Activated CD4-positive, CD25-positive, alpha-beta regulatory T cell treated with anti-CD3 and anti-CD28 coated beads, Interleukin-2, amount 50 U/mL, for 16 hours (primary cell): ENCODE measurements at regions not wholly inside any gene's neighbourhood (a gene's known extent, or its start where the extent isn't known, plus 50 kb on each side); places are given as distances from the start of the nearest gene placed in this dataset.

Experiments used
- DNase-seq: peaks from one replicate; pipeline ENCODE4 v3.0.0-alpha.2; 2020; ENCODE audit warnings: low read depth, low spot score

DNA sequence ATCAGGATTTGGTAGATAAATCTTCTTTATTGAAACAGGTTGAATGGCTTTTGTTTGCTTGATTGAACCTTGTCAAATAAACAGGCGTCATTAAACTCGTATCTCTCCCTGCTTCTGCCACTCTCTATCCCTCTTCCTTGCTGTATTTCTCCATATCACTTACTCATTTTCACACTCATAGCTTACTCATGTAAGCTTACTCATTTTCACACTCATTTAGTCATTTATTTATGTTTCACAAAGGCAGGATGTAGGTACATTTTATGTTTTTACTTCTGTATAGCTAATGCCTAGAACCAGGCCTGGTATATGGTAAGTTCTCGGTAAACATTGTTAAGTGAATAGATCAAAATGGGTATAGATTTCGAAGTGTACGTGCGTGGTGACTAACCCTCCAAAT lies 450.0 kb downstream of the PMP22 start:
- DNase-seq: no peak

DNA sequence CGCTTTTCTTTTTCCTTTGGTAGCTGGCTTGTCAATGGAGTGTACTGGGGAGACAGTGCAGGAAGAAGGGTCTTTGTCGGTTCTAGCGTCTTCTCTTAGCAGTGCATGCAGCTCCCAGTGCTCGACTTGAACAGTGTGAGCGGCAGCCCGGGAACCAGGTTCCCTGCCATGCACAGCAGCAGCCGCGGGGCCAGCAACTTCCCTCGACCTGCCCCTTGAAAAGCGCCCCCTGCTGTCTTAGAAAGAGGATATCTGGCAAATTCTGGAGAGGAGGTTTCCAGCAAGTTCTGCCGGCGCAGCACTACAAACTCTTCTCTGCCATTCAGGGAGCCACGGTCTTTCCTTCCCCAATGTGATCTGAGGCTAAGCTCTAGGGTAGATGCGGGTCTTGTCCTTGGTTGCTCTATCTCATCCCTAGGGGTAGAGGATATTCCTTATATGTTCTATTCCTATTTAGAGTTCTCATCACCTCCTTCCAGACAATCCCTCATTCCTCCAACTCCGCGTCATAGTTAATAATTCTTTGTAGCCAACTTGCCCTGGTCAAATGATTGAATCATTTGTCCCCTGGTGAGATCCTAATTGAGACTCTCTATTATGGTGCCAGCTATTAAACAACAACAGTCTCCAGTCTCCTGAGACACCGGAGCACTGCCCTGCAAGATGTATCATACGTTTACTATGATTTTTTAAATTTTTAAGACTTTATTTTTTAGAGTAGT lies 451.3 kb downstream of the PMP22 start:
- DNase-seq: no peak

DNA sequence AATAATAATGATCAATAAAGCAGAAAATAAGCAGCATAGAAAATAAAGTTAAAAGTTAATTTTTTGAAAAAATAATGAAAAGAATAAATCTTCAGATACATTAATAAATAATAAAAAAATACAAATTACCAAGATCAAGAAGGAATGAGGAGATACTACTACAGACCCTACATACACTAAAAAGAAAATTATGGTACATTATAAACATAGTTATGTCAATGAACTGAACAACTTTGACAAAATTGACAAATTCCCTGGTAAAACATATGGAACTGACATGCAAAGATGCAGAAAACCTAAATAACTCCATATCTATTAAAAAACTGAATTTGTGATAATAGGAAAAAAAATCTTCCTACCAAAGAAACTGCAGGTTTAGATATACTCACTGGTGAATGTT lies 456.7 kb downstream of the PMP22 start:
- DNase-seq: no peak

DNA sequence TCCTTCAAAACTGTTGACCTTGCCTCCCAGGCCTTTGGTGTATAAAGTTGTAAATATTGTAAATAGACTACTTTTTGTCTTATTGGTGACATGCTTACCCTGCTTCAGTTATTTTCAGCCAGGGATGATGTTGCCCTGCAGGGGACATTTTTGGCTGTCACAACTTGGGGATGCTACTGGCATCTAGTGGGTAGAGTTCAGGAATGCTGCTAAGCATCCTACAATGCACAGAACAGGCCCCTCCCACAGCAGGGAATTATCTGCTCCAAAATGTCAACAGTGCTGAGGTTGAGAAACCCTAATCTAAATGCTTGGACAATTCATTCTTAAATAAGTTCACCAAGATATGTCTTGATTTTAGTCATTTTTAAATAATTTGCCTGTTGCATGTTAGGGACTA lies 459.8 kb downstream of the PMP22 start:
- no peak for DNase-seq

DNA sequence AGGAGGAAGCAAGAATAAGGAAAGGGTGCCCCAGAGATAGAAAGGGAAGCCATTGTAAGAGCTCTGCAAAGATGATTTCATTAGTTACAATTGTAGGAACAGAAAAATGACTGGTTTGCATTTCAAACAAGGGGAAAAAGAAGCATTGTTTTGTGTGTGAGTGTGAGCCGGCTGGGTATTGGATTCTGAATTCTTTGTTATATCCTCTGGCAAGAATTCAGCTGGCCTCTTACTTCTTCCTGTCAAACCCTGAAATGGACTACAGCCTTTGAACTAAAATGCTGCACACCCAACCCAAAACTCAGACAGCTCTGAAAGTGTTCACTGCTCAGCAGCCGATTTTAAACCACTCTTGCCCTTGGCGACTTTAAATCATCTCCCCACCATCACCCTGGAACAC lies 461.3 kb downstream of the PMP22 start:
- no peak for DNase-seq

DNA sequence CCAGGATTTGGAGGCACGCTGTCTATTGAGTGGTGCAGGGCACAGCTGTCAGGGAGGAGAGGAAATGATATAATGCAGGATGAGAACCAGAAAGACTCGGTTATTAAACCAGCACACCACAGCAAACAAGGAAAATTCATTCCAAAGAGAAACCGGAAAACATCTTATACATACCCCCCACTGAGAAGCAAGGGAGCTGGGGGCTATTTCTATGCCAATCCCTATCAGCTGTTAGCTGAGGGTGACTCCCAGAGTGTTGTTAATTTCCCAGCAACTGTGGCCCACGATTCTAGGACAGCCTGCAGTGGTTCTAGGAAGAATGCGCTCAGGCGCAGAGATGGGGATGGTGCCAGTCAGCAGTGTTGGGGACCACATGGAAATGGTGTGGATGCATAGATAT lies 467.3 kb downstream of the PMP22 start:
- DNase-seq: no peak

DNA sequence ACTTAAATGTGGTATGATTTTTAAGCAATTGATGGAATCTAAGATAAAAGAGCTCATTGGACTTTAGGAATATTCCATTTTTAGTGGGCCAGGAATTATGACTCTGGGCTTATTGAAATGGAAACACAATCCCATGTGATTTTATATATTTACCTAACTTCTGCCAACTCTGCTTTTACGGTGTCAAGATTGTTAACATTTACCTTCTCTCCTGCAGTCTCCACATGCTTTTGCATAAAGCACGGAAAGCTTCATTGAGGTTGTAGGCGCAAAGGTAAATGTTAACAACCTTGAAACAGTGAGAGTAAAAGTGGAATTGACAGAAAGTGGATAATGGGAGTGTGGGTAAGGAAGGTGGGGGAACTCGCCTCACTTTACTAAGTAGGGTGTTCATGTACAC lies 468.1 kb downstream of the PMP22 start:
- no peak for DNase-seq

DNA sequence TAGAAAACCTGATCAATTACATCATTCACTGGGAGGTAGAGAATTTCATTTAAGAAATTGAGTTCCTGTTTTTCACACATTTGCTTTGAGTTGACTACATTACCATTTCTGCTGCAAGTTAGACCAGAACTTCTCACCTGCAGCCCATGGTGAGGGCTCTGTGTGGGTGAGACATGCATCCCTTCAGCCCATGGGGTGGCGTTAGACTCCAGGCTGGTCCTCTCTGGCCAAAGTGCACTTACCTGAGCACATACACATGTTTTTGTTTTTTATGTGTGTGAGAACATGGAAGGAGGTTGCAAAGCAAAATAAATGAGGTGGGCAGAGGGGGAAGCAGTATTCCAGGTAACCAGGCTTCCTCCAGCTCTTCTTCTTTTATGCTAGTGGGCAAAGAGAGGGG lies 470.2 kb downstream of the PMP22 start:
- no peak for DNase-seq

DNA sequence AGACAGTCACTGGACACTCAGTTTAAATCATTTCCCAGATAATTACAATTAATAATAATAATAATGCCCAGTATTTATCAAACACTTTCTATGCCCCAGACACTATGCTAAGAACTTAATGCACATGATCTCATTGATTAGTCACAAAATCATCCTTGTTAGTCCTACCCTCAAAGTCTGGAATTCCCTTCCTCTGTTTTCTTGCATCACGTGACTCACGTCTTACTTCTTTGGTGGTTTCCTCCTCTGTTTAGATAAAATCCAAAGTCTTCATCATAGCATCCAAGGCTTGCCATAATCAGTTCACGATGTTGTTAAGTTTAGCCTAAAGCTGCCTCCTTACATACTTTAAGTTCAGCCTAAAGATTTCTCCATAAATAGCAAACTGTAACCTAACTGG lies 471.9 kb downstream of the PMP22 start:
- DNase-seq: no peak

DNA sequence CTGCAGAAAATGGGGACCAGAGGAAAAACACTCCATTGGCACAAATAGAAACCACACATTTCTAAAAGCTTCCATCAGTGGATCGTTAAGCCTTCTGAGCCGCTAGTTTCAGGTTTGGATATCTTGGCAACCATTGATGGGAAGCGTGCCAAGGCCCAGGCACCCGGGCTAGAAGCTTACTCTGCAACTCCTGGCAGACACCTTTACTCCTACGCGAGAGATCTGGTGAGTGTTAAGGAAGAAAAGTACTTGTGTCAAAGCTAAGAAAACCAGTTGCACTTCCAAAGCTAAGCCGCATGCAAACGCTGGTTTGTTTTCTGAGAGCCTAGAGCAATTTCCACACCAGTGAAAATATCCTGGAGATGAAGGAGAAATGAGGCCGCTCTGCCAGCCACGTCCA lies 472.4 kb downstream of the PMP22 start:
- no peak for DNase-seq

DNA sequence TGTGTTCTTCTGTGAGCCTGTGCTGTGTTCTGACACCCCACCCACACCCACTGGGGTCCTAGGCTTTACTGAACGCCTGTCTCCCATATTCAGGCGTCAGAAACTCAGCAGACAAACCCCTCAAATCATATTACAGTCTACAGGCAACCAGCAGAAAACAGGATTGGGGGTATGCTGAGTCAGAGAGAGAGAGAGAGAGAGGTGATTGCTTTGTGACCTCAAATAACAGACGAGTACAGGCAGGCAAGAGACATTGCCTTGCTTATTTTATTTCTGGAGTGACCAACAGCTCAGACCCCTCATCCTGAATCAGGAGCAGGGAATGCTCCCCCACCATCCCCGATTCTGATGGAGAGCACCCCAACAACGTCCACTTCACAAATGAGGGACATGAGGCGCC lies 473.9 kb downstream of the PMP22 start:
- no peak for DNase-seq

DNA sequence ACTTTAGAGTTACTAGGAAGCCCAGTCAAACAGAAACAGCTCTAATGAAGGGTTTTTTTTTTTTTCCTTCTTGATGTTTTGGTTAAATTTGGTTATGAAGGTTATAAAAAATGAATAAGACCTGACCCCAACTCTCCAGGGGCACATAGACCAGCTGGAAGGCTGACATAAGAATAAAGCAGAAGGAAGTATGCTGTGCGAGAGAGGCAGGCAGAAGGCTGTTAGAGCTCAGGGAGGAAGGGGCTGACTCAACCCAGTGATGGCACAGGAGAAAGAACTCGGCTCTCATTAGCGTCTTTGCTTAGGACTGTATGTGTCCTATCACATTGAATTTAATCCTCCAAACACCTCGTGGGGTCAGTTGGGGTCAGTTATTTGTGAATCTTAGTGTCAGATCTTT lies 474.6 kb downstream of the PMP22 start:
- no peak for DNase-seq

DNA sequence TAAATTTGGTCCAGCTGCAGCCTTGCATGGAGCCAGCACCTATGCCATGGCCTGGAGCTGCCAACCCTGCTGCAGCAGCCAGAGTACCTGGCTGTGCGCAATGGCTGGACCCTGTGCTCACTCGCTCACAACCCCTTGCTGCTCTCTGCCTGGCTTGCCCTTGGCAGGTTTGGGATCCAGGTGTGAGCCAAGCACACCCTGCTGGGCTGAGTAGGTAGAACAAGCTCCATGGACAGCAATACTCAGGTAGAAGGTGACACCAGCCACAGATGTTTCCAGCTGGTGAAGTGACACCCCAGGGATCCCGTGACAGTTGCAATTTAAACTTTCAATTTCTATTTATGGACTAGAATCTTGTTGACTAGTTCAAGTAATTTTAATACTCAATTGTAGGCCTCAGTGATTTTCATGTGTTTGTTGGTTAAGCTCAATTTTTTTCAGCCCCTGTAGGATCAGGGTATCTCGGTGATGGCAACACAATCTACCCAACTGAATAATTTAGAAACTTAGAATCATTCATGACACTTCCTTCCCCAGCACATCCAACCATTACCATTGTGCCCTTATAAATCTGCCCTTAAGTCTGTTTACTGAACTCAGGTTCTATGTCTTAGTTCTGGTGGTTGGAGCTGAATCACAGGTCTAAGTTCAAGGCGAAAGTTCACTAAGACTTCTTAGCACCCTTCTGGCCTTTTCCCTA lies 480.0 kb downstream of the PMP22 start:
- no peak for DNase-seq

DNA sequence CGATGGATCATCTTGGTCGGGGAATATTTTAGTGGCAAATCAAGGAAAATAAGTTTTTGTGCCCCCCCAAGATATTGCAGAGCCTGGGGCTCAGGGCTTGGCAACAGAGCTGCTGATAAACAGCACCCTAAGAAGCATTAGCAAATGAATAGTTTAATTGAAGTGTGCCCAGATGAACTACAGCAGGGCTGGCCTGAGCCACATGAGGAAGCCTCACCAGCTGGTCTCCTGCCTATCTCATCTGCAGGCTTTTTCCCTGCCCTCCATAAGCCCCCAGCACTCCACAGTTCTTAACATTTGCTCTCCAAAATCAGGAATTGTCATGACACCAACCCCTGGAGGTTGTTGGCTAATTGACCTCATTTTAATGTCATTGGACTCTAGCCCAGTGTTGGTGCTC lies 480.2 kb downstream of the HS3ST3B1 start:
- no peak for DNase-seq

DNA sequence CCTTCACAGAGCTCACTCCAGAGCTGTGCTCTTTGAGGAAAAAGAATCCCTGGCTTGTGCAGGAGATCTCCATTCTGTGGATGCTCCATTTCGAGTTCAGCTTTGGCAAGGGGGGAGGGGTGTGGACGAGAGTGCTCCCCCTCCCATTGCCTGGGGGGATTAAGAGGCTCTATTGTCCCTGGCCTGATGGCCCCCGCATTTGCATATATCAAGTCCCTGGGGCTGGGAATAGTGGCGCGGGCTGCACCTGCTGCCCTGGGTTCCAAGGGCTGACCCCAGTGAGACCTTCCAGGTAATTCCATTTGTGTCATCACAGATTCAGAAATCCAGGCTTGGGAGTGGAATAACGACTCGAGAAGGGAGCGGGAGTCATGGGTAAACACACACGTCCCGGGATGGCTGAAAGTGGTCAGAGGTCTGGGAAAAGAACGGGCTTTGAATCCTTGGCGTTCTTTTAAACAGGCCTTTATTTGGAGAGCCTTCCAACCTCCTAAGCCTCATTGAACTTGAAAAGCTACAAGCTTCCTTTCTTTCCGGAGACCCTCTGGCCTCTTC lies 479.3 kb downstream of the HS3ST3B1 start:
- DNase-seq: no peak

DNA sequence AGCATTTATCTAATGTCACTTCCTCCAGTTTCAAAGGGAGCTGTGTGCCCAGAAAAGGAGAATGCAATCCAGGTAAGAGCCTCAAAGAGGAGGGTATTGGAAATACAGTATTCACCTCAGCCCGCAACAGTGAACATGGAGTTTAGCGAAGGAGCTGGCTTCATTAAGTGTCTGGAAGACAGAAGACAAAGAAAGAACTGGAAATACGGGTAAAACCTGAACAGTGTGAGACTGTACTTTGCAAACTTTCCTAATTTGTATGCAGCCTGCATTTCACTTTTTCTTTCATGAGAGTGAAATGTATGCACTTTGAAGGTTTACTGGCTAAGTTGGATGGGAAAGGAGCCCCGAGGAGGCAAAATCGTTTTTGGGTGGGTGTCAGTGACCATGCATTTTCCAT lies 478.4 kb downstream of the HS3ST3B1 start:
- DNase-seq: no peak

DNA sequence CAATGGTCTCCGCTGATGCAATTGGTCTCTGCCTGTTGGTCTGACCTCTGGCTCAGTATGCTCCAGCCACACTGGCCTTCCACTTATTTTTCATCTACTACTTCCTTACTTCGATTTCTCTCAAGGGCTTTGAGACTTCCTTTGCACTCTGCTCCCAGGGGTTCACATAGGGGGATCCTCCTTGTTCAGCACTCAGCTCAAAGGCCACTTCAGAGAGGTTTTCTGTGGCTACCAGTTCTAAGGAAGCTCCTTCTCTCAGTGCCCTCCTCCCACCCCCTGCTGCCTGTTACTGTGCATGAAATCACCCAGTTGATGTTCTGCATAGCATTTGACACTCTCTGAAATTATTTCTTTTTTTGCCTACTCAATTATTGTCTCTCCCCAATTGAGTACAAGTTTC lies 476.4 kb downstream of the HS3ST3B1 start:
- no peak for DNase-seq

DNA sequence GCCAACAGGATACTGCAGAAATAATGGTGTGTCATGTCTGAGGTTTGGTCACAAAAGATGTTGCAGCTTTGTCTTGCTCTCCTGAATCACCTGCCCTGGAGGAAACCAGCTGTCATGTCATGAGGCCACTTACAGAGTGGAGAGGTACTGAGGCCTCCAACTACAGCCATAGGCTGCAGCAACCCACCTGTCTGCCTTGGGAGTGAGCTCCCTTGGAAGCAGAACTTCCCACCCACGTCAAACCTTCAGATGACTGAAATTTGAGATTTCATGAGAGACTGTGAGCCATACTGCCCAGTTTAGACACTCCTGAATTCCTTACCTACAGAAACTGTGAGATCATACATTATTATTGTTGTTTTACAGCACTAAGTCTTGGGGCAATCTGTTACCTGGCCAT lies 475.9 kb downstream of the HS3ST3B1 start:
- DNase-seq: no peak

DNA sequence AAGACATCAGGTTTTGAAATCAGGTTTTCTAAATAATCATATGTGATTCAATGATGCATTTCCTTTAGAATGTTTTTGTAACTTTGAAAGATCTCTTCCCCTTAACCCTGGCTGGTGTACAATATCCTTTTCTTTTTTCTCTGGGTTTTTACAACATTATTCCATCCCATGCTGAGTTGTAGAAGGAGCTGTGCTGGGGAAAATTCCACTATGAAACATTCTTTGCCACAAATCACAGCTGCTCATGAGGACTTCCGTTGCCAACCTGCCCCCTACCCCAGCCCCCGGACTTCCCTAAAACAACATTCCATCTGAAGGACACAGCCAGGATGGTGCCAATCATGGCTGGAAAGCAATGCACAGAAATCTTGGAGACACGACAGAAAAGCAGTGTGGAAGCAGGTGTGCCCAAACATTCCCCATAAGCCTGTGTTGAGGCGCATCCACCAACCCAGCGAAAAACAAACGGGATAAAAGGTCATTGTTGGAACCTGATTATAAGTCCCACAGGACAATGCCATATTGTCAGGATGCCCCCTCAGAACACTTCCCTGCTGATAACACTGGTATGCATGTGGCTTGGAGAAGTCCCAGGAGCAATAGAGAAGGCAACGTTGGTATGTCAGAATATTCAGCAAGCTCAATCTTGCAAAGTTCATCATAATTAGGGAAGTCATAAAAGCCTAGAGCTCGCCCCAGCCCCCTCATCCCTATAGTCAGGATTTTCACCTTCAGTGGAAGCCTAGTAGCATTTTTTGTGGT lies 475.0 kb downstream of the HS3ST3B1 start:
- no peak for DNase-seq

DNA sequence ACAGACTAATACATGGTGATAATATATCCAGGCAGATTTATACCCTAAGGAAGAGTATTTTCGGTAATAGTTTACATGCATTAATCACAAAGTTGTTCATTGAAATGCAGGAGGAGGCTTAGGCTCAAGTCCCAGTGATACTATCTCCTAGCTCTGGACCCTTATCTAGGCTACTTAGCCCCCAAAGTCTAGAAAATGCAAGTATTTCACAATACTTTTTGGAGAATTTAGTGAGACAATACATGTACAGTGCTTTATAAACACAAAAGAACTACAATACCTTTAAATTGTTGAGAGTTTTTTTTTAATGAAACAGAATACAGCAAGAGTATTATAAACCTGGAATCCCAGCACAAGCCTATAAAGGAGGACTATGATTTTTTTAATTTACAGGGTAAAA lies 473.9 kb downstream of the HS3ST3B1 start:
- DNase-seq: no peak

DNA sequence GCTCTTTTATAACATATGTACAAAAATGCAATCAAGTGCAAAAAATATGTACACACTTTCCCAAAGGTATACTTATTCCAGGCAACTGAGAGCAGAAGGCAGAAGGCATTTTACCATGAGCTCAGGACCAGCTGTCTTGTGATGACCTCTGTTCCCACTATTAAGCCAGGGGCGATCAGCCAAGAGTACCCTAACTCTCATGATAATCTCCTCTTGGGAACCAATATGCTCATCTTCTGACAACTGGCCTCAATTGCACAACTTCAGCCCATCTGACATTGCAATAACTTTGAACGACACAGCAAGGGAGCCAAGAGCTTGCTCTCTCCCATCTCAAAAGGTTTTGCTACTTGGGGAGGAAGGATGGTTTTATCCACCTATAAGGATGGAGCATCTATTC lies 471.9 kb downstream of the HS3ST3B1 start:
- no peak for DNase-seq

DNA sequence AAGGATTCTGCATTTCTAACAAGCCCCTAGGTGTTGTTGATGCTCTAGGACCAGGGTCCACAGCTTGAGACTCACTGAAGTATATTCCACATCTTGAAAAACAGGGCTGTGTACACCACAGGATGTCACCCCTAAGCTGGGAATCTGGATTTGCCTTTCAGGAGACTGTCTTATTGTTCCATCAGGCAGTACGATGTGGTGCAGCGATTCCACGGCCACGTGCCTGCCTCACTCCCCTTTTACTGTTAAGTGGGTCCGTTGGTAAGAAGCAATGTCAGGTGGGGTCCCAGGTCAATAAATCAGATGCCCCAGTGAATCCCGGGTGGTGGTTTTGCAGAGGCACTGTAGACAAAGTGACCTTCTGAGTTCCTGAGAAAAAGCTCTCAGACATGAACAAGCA lies 470.7 kb downstream of the HS3ST3B1 start:
- no peak for DNase-seq

DNA sequence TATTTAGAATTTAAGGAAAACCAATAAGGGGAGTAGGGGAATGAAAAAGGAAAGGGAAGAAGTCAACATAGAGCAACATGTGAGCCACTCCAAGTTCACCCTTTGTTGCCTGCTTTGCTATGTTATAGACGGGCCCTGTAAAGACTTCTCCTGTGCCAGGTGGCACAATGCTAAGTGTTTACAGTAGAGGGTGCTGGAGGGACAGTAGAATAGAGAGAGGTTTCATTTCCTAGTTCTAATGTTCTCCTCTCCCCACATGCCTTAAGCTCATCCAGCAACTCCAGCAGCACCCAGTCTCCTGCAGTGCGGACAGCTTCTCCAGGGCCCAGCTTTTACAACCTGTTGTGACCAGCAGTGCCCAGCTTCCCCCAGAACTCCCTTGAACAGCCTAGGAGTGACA lies 468.0 kb downstream of the HS3ST3B1 start:
- no peak for DNase-seq
